ENCODE measurements at regions not wholly inside any gene's neighbourhood (a gene's known extent, or its start where the extent isn't known, plus 50 kb on each side); places are given as distances from the start of the nearest gene placed in this dataset.

DNA sequence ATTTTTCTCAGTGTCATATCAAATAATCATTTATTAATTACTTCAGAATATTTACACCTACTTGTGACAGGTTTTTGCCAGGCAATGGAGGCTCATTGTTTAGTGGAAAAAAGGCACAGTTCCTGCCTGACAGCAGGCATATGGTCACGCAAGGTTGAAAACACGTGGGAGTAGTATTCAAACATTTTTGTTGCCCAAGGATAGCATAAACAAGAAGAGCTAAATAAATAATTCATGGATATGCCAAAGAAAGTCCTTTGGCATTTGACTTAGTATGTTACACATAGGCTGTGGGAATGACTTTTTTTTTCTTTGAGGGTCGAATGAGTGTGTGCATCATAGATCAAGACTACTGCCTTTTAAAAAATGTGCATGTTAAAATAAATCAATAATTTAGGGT is 120.5 kb upstream of the SEMA3E start:
- TF ChIP-seq ZFP41 (tag by site-specific recombination; IDR thresholded peaks at IDR 0.05; ENCODE audit: borderline replicate concordance): no peak
- TF ChIP-seq, protein P1, sequence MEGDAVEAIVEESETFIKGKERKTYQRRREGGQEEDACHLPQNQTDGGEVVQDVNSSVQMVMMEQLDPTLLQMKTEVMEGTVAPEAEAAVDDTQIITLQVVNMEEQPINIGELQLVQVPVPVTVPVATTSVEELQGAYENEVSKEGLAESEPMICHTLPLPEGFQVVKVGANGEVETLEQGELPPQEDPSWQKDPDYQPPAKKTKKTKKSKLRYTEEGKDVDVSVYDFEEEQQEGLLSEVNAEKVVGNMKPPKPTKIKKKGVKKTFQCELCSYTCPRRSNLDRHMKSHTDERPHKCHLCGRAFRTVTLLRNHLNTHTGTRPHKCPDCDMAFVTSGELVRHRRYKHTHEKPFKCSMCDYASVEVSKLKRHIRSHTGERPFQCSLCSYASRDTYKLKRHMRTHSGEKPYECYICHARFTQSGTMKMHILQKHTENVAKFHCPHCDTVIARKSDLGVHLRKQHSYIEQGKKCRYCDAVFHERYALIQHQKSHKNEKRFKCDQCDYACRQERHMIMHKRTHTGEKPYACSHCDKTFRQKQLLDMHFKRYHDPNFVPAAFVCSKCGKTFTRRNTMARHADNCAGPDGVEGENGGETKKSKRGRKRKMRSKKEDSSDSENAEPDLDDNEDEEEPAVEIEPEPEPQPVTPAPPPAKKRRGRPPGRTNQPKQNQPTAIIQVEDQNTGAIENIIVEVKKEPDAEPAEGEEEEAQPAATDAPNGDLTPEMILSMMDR (tag by site-specific recombination; IDR thresholded peaks at IDR 0.05): no peak
- no peak for TF ChIP-seq ZNF549 (tag by site-specific recombination; IDR thresholded peaks at IDR 0.05)
- no peak for TF ChIP-seq ZNF221 (tag by site-specific recombination; IDR thresholded peaks at IDR 0.05; ENCODE audit: borderline replicate concordance)
- TF ChIP-seq, protein P2, sequence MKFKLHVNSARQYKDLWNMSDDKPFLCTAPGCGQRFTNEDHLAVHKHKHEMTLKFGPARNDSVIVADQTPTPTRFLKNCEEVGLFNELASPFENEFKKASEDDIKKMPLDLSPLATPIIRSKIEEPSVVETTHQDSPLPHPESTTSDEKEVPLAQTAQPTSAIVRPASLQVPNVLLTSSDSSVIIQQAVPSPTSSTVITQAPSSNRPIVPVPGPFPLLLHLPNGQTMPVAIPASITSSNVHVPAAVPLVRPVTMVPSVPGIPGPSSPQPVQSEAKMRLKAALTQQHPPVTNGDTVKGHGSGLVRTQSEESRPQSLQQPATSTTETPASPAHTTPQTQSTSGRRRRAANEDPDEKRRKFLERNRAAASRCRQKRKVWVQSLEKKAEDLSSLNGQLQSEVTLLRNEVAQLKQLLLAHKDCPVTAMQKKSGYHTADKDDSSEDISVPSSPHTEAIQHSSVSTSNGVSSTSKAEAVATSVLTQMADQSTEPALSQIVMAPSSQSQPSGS (tag by site-specific recombination; IDR thresholded peaks at IDR 0.05; ENCODE audit: low read depth): no peak
- no peak for TF ChIP-seq ZFP3 (tag by site-specific recombination; IDR thresholded peaks at IDR 0.05; ENCODE audit: low read depth)
- no peak for TF ChIP-seq ZNF350 (tag by site-specific recombination; IDR thresholded peaks at IDR 0.05)
- TF ChIP-seq ZNF501 (tag by site-specific recombination; IDR thresholded peaks at IDR 0.05): no peak
- no peak for TF ChIP-seq ZNF548 (tag by site-specific recombination; IDR thresholded peaks at IDR 0.05)
- TF ChIP-seq ZNF843 (tag by site-specific recombination; IDR thresholded peaks at IDR 0.05): no peak
- no peak for TF ChIP-seq ZNF146 (tag by site-specific recombination; IDR thresholded peaks at IDR 0.05)
- TF ChIP-seq, protein P3, sequence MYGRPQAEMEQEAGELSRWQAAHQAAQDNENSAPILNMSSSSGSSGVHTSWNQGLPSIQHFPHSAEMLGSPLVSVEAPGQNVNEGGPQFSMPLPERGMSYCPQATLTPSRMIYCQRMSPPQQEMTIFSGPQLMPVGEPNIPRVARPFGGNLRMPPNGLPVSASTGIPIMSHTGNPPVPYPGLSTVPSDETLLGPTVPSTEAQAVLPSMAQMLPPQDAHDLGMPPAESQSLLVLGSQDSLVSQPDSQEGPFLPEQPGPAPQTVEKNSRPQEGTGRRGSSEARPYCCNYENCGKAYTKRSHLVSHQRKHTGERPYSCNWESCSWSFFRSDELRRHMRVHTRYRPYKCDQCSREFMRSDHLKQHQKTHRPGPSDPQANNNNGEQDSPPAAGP (tag by site-specific recombination; IDR thresholded peaks at IDR 0.05): no peak

All from HEK293 (cell line).